DMS53 treated with DMSO at 0.1 percent for 48 hours (cell line): ENCODE measurements at regions not wholly inside any gene's neighbourhood (a gene's known extent, or its start where the extent isn't known, plus 50 kb on each side); places are given as distances from the start of the nearest gene placed in this dataset.
"Not testable (repeated sequence)": the region's sequence is repeated elsewhere in the genome, so short reads cannot be mapped to it uniquely, and the experiment has no call there.

Source experiments
- DNase-seq: peaks from one replicate; lab custom pipeline; 2025; ENCODE audit not compliant: unreplicated experiment; lab: John Stamatoyannopoulos, UW

DNA sequence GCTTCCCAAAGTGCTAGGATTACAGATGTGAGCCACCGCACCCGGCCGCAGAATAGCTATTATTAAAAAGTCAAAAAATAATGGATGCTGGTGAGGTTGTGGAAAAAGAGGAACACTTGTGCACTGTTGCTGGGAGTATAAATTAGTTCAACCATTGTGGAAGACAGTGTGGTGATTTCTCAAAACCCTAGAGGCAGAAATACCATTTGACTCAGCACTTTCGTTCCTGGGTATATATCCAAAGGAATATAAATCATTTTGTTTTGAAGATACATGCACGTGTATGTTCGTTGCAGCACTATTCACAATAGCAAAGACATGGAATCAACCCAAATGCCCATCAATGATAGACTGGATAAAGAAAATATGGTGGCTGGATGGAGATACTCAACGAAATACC lies 132.1 kb upstream of the MED13 start:
- DNase-seq, result not testable (repeated sequence)

DNA sequence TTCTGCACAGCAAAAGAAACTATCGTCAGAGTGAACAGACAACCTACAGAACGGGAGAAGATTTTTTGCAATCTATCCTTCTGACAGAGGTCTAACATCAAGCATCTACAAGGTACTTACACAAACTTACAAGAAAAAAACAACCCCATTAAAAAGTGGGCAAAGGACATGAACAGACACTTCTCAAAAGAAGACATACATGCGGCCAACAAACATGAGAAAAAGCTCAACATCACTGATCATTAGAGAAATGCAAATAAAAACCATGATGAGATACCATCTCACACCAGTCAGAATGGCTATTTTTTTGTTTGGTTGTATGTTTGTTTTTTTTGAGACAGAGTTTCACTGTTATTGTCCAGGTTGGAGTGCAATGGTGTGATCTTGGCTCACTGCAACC lies 131.5 kb upstream of the MED13 start:
- not testable (repeated sequence) for DNase-seq

DNA sequence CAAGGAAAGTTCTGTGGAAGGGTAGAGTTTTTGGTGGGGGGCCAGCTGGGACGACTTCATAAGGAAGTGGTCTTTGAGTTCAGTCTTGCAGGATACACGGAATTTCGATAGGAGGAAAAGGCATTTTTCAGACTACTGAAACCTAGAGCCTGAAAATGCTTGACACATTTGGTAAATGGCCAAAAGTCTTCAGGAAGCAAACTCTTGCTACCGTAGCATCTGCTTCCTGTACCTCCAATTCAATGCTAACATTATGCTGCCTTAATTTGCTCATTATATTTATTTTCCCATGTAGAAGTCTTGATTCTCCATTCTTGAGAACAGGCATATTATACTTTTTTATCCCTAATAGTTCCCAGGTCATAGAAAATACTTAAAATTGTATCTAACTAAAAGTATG lies 129.3 kb upstream of the MED13 start:
- DNase-seq, result no peak

DNA sequence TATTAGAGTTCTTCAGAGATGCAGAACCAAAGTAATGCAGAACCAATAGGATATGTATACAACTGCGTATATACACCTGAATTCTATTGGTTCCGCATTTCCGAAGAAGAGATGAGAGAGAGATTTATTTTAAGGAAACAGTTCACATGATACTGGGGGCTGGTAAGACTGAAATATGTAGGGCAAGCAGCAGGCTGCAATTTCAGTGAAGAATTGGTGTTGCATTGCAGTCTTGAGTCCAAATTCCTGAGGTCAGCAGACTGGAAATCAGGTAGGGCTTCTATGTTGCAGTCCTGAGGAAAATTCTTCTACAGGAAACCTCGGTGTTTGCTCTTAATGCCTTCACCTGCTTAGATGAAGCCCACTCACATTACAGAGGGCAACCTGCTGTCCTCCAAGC lies 128.2 kb upstream of the MED13 start:
- DNase-seq, result no peak

DNA sequence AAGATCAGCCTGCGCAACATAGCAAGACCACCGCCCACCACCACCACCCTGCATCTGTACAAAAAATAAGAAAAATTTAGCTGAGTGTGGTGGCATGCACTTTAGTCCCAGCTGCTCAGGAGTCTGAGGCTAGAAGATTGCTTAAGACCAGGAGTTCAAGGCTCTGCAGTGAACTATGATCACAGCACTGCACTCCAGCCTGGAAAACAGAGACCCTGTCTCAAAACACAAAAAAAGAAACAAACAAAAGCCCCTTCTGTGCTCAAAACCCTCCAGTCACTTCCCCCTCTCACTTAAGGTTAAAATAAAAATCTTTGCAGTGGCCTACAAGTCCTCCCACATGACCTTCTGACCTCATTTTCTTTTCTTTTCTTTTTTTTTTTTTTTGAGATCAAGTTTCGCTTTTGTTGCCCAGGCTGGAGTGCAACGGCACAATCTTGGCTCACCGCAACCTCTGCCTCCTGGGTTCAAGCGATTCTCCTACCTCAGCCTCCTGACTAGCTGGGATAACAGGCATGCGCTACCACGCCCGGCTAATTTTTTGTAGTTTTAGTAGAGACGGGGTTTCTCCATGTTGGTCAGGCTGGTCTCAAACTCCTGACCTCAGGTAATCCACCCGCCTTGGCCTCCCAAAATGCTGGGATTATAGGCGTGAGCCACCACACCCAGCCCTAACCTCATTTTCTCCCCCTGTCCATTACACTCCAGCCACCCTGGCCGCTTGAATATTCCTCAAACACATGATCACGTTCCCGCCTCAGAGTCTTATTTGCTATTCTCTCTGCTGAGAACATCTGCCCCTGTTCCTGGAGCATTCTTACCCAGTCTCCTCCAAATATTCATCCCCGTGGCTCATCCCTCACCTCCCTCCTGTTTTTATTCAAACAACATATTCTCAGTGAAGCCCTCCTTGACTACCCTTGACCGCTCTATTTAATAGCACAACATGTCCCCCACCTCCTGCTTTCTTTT lies 126.6 kb upstream of the MED13 start:
- DNase-seq, result no peak

DNA sequence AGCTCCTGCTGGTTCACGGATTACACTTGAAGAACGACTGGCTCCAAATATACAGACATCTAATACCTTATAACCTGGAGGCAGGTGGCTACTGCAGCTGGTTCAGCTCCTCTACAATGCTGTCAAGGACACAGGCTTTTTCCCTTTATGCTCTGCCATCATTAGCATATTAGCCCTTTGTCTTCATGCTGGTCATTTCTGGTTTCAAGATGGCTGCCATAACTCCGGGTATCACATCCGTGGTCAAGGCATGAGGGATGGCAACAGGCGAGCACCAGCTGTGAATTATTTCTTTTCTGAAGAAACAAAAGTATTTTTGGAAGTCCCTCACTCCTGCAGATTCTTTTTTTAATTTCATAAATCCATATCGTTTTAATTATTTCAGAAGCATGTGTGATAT lies 124.3 kb upstream of the MED13 start:
- no peak for DNase-seq

DNA sequence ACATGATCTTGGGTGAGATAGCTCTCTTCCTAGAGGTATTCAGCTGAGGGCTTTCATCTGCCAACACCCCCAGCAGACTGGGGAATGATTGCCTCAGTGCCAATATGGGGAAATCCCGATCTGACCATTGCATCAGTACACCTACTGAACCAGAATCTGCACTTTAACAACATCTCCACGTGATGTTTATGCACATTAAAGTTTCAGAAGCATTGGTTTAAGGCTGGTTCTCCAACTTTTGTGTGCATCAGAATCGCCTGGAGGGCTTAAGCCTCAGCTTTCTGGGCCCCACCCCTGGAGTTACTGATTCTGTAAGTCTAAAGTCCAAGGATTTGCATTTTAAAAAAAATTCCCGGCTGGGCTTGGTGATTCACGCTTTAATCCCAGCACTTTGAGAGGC lies 123.6 kb upstream of the MED13 start:
- peak; percentile 18 for DNase-seq

DNA sequence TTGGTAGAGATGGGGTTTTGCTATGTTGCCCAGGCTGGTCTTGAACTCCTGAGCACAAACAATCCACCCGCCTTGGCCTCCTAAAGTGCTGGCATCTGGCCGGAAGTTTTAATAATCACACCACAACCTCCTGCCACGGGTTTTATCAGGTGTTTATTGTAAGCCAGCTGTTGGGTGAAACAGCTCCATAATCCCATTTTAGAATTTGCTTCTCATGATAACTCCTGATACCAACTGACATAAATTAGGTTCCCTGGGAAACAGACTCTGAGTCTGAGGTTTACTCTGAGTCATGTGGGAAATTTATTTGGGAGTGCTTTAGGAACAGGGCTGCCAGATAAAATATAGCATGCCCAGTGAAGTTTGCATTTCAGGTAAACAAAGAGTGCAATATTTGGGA lies 122.6 kb upstream of the MED13 start:
- no peak for DNase-seq

DNA sequence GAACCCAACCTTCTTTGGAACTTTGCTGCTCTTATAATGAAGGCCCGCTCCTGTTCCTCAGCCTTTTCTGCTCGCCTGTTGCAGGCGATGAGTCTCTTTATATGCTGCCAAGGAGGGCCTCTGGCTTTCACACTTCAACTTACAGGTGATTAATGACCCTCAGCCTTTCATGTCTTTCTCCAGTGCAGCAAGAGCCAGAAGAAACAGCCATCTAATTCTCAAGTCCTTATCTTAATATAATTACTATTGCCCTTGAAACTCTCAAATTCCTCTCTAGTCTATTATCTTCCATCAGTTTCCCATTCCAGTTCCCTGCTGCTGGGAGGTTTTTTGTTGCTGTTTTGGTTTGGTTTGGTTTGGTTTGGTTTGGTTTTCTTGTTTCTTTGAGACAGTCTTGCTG lies 121.8 kb upstream of the MED13 start:
- DNase-seq, result no peak

DNA sequence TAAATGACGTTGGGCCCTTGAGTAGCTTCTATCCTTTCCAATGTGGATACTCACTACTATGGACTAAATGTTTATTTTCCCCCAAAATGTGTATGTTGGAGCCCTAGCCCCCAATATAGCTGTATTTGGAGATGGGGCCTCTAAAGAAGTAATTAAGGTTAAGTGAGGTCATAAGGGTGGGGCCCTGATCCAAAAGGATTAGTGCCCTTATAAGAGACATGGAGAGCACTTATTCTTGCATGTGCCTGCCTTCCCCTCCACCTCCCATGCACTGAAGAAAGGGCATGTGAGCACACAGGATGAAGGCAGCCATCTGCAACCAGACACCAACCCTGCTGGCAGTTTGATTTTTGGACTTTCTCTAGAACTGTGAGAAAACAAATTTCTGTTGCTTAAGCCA lies 115.7 kb upstream of the MED13 start:
- no peak for DNase-seq

DNA sequence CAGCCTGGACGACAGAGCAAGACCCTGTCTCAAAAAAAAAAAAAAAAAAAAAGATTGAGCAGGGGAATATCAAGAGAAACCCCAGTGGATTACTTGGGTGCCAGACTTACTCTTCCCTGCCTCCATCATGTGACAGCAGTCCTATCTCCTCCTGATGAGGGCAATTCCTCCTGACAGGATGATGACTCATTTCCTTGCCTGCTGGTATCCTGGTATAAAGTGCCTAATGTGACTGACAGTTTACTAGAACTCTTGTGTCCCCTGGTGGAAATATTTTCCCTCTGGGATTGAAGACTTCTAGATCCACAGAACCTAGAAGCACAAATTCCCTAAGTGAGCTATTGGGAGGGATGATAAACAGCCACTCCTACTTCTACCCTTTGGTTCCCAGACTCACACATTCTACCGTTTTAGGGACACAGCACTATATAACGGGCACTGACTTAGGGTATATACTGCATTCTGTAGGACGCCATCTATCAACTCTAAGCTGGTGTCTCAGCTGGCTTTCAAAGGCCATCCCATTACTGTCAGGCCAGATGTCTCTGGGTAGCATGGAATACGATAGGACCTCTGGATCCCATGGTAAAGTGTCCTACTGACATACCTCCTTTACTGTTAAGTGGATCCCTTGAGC lies 114.6 kb upstream of the MED13 start:
- peak; percentile 78 for DNase-seq

DNA sequence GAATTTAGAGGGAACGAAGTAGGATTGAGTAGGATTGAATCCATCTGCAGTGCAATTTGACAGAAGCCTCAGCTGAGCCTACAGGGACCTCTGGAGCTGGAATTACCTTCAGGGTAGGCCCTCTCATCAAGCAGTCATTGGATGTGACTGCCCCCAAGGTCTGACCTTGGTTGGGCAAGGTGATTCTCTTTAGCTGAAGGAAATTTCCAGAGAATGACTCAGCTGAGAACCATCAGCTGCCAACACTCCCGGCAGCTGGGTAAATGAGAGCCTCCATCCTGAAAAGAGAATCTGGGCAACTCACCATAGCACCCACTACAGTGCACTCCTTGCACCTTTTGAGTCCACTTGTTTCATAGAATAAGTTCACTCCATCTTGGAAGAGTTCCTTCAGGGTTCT lies 113.5 kb upstream of the MED13 start:
- DNase-seq, result peak; percentile 3

DNA sequence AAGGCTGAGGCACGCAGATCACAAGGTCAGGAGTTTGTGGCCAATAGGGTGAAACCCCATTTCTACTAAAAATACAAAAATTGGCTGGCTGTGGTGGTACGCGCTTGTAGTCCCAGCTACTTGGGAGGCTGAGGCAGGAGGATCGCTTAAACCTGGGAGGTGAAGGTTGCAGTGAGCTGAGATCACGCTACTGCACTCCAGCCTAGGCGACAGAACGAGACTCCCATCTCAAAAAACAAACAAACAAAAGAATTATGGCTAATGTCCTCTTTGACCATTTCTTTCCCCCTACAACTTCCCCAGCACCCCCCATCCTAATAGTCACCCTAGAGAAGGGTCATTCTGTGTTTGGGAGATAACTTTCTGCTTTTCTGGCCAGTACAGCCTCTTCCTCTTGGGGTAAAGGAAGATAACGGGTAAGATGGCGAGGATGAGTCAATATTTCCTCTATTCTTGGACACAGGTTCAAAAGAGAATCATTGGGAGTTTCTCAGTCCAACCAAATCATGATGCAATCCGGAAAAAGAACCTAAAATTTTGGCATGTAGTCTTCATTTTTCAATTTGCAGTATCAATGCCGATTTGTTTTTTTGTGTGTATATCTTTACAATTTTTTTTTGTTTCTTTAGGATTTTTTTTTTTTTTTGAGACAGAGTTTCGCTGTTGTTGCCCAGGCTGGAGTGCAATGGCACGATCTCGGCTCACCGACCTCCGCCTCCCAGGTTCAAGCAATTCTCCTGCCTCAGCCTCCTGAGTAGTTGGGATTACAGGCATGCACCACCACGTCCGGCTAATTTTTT lies 107.6 kb upstream of the MED13 start:
- no peak for DNase-seq

DNA sequence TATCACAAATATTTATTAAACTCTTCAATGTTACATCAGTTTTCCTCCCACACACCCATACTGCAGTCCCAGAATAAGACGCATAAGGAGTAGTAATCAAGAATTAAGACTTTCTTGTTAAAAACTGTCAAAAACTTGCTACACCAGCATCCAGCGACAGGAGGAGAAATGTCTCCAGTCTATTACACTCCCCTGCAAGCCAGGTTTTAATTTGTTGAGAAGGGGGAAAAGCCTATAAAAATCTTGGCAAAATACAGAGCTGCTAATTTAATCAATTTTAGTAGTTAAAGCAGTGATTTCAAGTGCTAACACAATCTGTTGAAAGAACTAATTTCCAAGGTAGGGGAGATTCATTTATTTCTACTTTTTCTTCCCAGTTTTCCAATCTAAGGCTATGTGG lies 102.0 kb upstream of the MED13 start:
- no peak for DNase-seq

DNA sequence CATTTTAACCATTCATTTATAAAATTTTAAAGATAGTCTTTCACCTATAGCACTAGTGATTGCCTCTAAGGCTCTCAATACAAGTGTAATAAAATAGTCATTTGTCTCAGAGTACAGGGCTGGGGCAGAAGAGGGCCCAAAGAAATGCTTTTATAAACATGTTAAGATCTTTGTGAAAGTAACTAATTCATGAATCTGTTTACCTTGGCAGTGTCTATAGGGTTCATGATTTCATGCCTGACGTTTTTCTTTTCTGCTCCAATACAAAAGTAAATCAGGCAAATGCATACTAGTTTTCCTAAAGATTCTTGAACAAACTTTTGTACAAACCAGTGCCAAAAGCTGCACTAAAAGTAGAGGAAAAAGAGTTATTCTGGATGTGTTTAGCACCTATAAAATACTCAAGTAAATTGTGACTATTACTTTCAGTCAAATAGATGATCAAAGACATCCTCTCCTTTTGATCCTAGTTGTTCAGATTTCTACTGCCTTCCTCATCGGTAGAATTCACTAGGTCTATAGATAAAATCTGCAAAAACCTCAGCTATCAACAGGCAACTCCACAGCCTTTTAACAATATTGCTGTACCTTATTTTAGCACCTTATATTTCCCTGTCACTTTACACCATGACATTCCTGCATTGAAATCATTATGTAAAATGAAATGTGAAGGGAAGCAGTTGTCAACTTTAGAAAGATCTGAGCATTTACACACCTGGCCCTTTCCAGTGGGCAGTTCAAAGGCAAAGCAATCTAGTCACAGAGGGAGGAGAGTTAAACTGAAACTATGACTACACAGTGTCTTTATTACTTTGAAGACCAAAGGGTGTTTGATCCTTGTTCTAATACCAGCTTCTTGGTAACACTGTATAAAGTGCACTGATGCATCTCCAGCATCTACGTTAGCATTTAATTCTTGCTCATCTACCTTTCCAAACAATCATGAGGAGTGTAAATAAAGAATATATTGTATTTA lies 100.0 kb upstream of the MED13 start:
- no peak for DNase-seq

DNA sequence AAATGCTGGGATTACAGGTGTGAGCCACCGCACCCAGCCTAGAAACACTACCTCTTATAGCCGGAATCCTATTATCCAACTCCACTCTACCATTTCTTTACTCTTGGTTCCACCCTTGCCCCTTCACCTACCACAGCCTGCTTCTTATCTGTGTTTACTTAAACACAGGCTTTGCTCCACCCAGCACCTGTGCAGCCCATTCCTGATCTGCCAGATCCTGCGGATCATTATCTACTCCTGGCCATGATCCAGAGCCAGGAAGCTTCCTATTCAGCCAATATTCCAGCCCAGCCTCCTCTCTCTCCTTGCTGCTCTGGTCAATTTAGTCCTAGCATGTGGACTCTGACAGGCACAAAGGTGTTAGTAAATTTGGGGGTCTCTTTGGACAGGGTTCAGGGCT lies 98.8 kb upstream of the MED13 start:
- peak; percentile 5 for DNase-seq

DNA sequence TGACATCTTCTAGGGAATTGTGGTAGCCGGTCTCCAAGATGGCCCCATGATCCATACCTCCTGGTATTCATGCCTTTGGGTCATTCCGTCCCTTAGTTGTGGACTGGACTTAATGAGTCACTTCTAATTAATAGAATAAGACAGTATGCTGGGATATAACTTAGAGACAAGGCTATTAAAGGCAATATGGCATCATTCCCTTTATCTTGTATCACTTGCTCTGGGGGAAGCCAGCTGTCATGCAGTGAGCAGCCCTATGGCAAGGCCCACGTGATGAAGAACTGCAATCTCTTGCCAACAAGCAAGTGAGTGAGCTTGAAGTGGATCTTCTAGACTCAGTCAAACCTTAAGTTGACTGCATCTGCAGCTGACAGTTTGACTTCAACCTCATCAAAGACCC lies 97.8 kb upstream of the MED13 start:
- no peak for DNase-seq

DNA sequence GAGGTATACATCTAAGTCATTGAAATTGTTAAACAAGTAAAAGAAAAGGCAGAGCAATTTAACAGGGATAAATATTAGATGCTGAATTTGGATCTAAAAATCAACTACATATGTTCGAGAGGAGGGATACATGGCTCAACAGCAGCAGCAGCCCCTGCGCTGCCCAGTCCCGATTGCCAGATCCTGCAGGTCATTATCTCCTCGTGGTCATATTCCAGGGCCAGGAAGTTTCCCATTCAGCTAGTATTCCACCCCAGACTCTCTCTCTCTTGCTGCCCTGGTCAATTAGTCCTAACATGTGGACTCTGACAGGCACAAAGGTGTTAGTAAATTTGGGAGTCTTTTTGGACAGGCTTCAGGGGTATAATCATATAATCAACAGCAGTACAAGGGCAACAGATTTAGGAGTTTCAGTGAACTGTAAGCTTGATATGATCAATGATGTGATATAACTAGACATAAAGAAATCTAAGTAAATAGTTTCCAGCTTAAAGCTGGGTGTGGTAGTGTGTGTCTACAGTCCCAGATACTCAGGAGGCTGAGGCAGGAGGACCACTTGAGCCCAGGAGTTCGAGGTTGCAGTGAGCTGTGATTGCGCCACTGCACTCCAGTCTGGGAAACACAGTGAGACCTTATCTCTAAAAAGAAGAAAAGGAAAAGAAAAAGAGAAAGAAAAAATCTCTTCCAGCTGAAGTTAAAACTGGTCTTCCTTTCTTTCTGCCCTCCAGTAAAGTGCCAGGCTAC lies 96.5 kb upstream of the MED13 start:
- DNase-seq, result no peak

DNA sequence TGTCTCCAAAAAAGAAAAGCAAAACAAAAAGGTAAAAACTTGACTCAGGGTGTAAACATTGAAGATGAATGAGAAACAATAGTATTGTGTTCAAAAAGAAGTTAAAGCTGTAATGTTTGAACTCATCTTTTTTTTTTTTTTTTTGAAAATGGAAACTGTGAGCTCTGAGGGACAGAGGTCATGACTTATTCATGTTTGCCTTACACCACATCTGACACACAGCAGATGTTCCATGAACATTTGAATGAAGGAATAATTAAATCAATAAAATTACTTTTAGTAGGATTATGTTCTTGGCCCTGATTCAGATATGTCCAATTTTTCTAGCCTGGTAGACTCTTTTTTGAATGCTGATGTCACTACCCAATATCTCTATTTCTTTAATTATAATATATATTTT lies 95.7 kb upstream of the MED13 start:
- no peak for DNase-seq

DNA sequence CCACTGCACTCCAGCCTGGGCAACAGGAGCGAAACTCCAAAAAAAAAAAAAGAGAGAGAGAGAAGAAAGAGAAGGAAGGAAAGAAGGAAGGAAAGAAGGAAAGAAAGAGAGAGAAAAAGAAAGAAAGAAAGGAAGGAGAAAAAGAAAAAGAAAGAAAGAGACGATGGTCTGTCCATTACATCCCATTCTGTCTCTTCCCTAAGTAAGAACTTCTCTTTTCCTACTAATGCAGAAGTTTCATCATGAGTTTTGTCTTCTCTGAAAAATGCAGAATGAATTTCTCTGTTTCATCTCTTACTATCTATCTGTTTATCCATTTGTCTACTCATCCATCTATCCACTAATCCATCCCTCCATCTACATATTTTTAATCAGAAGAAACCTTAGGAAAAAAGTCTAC lies 94.9 kb upstream of the MED13 start:
- no peak for DNase-seq
